ENCODE measurements at regions not wholly inside any gene's neighbourhood (a gene's known extent, or its start where the extent isn't known, plus 50 kb on each side); places are given as distances from the start of the nearest gene placed in this dataset.
"Not testable (repeated sequence)": the region's sequence is repeated elsewhere in the genome, so short reads cannot be mapped to it uniquely, and the experiment has no call there.

DNA sequence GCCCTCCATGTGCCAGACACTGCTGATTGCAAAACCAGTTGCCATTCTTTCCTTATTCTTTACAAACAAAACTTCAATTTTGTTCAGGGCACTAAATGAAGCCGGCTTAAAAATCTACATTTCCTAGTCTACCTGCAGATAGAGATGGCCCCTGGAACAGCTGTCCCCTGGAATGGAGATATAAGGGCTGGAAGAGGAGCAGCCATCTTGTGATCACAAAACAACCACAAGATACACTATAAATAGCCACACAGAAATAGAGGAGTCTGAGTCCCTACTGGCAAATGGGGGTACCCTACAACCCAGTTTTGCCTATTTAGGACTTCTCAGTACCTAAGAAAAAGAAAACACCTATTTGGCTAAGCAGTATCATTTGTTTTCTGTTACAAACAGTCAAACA is 115.9 kb upstream of the BEND6 start:
- no peaks in the 10 kb centered on the region for H3K27me3 ChIP-seq (ENCODE audit: control insufficient read depth, insufficient read depth, low read length)
- no peak overlapping the region for H3K27ac ChIP-seq (ENCODE audit: low read depth, low read length)
- no peak overlapping the region for H3K9ac ChIP-seq (ENCODE audit: low read length)
- no peaks in the 10 kb centered on the region for H3K9me3 ChIP-seq (ENCODE audit: control insufficient read depth, insufficient read depth, low read depth, low read length)
- peaks cover 41% of the 10 kb centered on the region for H3K4me1 ChIP-seq (ENCODE audit: control insufficient read depth, insufficient read depth, low read length)
- no peaks in the 10 kb centered on the region for H3K36me3 ChIP-seq (ENCODE audit: control insufficient read depth, insufficient read depth, low read length)
- no peak overlapping the region; the same call in 1 of the 2 replicates for H3K4me3 ChIP-seq (ENCODE audit: low read depth, low read length)

DNA sequence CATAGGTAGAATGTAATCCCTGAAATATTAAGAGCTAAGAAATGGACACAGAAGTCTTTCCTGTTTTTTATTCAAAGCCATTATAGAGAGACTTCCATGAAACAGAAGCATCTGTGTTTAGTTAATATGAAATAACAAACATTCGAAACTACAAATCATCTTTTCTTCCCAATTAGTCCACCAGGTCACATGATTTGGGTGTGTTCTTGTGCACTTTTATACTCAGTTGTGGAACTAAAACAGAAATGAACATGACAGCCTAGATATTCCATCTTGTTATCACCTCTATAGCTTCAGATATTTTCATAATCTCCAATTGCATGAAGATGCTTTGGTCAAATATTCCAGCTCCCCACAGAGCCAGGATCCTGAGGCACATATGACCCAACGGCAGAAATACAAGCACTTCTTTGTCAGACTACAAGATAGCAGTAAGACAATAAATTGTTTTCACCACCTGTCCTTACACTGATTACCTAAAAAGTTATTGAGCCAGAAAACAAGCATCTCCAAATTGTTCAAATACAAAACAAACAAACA is 116.8 kb upstream of the BEND6 start:
- peaks cover 41% of the 10 kb centered on the region for H3K4me1 ChIP-seq (ENCODE audit: control insufficient read depth, insufficient read depth, low read length)
- H3K4me3 ChIP-seq (ENCODE audit: low read depth, low read length) = no peak overlapping the region

DNA sequence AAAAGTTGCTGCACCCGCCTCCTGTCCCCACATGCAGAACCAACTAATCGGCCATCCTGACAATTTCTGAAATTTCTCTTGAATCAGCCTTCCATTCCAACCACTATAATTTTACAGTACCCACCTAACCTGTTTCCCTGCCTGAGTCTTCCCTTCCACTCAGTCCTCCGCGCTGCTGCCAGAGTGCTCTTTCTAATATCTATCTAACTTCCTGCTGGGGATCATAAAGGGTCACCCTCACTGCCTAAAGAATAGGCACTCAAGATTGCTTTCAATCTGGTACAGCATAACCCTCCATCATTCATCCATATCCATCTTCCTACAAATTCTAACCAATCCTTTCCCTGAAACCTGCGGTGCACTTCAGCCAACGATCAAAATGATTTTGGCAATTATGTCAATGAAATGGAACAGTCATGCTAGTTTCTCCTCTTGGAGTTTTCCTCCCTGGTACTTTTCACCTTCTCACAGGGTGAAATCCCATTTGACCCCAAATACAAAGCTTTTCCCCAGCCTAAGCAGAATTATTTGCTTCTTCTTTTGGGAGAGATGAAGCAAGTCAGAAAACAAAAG is 117.5 kb upstream of the BEND6 start:
- Histone ChIP-seq H3K36me3 (ENCODE audit: control insufficient read depth, insufficient read depth, low read length) (no peaks in the 10 kb centered on the region), H3K4me3 (ENCODE audit: low read depth, low read length) (no peak overlapping the region), H3K4me1 (ENCODE audit: control insufficient read depth, insufficient read depth, low read length) (peaks cover 41% of the 10 kb centered on the region), H3K27me3 (ENCODE audit: control insufficient read depth, insufficient read depth, low read length) (no peaks in the 10 kb centered on the region), H3K27ac (ENCODE audit: low read depth, low read length) (no peak overlapping the region), H3K9ac (ENCODE audit: low read length) (no peak overlapping the region), H3K9me3 (ENCODE audit: control insufficient read depth, insufficient read depth, low read depth, low read length) (no peaks in the 10 kb centered on the region)

More for the DNA sequence above, 116.8 kb upstream of the BEND6 start:
- H3K27me3 ChIP-seq (ENCODE audit: control insufficient read depth, insufficient read depth, low read length) = no peaks in the 10 kb centered on the region
- no peak overlapping the region for H3K27ac ChIP-seq (ENCODE audit: low read depth, low read length)
- no peak overlapping the region for H3K9ac ChIP-seq (ENCODE audit: low read length)
- no peaks in the 10 kb centered on the region for H3K9me3 ChIP-seq (ENCODE audit: control insufficient read depth, insufficient read depth, low read depth, low read length)
- H3K36me3 ChIP-seq (ENCODE audit: control insufficient read depth, insufficient read depth, low read length) = no peaks in the 10 kb centered on the region

DNA sequence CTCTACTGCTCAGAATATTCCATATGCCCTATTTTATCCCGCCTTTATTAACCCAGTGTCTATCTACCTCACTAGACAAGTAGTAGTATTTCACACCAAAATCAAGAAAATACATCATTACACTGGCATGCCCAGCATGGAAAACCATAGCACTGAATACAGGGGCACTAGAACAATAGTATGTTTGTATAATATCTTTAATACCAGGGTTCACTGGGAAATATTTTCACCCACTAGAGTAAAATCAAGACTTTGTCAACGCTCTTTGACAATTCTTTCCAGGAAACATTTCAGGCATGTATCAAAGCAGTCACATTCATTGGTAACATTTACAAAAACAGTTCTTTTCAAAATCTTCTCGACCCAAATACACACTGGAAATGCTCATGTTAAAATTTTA is 119.3 kb upstream of the BEND6 start:
- no peaks in the 10 kb centered on the region for H3K27me3 ChIP-seq (ENCODE audit: control insufficient read depth, insufficient read depth, low read length)
- no peak overlapping the region for H3K27ac ChIP-seq (ENCODE audit: low read depth, low read length)
- H3K36me3 ChIP-seq (ENCODE audit: control insufficient read depth, insufficient read depth, low read length) = no peaks in the 10 kb centered on the region
- H3K4me3 ChIP-seq (ENCODE audit: low read depth, low read length) = no peak overlapping the region
- no peaks in the 10 kb centered on the region for H3K9me3 ChIP-seq (ENCODE audit: control insufficient read depth, insufficient read depth, low read depth, low read length)
- H3K4me1 ChIP-seq (ENCODE audit: control insufficient read depth, insufficient read depth, low read length) = peaks cover 28% of the 10 kb centered on the region
- H3K9ac ChIP-seq (ENCODE audit: low read length) = no peak overlapping the region

DNA sequence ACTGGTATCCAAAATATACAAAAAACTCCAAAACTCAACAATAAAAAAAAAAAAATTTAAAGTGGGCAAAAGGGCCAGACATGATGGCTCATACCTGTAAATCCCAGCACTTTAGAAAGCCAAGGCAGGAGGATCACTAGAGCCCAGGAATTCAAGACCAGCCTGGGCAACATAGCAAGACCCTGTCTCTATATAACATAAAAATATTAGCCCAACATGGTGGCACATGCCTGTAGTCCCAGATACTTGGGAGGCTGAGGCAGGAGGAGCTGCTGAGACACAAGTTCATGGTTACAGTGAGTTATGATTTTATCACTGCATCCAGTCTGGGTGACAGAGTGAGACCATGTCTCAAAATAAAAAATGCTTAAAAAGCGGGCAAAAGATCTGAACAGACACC is 121.0 kb upstream of the BEND6 start:
- Histone ChIP-seq H3K27me3 (ENCODE audit: control insufficient read depth, insufficient read depth, low read length) (no peaks in the 10 kb centered on the region), H3K27ac (ENCODE audit: low read depth, low read length) (no peak overlapping the region), H3K36me3 (ENCODE audit: control insufficient read depth, insufficient read depth, low read length) (no peaks in the 10 kb centered on the region), H3K4me1 (ENCODE audit: control insufficient read depth, insufficient read depth, low read length) (peaks cover 16% of the 10 kb centered on the region), H3K9ac (ENCODE audit: low read length) (no peak overlapping the region), H3K9me3 (ENCODE audit: control insufficient read depth, insufficient read depth, low read depth, low read length) (no peaks in the 10 kb centered on the region), H3K4me3 (ENCODE audit: low read depth, low read length) (no peak overlapping the region)

DNA sequence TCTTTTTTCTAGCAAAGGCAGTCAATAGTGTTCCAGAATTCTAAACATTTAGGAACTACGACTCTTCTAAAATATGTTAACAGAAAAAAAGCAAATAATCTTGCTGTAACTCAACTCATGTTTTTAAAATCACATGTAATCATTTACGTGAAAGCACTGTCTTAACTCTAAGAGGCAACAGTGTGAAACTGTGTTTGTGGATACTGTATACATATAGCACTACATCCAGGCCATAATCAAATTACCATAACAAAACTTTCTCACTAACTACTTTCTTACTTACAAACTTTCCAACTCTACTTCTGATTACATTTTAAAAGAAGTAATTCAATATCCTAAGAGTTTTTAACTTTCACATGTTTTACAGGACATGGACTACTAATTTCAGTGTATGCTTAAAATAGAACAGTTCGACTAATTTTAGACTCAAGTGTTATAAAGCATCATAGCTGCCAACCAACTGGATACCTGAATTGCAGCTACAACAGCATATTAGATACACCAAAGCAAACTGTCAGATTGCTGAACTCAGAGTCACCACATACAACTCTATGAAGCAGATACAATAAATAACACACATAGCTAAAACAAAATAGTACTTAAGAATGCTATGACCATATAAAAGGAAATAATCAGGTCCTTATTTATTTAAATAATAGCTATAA is 121.6 kb upstream of the BEND6 start:
- H3K36me3 ChIP-seq (ENCODE audit: control insufficient read depth, insufficient read depth, low read length) = no peaks in the 10 kb centered on the region
- H3K4me1 ChIP-seq (ENCODE audit: control insufficient read depth, insufficient read depth, low read length) = peaks cover 20% of the 10 kb centered on the region
- H3K27ac ChIP-seq (ENCODE audit: low read depth, low read length) = no peak overlapping the region
- H3K4me3 ChIP-seq (ENCODE audit: low read depth, low read length) = no peak overlapping the region
- H3K9ac ChIP-seq (ENCODE audit: low read length) = no peak overlapping the region
- H3K9me3 ChIP-seq (ENCODE audit: control insufficient read depth, insufficient read depth, low read depth, low read length) = no peaks in the 10 kb centered on the region
- H3K27me3 ChIP-seq (ENCODE audit: control insufficient read depth, insufficient read depth, low read length) = no peaks in the 10 kb centered on the region

DNA sequence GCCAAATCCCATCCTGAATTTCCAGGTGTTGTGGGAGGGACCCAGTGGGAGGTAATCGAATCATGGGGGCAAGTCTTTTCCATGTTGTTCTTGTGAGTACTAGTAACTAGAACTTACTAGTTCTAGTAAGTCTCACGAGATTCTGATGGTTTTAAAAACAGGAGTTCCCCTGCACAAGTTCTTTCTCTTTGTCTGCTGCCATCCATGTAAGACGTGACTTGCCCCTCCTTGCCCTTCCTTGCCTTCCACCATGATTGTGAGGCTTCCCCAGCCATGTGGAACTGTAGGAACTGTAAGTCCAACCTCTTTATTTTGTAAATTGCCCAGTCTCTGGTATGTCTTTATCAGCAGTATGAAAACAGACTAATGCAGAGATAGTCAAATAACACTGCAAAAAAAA is 122.7 kb upstream of the BEND6 start:
- Histone ChIP-seq H3K27me3 (ENCODE audit: control insufficient read depth, insufficient read depth, low read length) (no peaks in the 10 kb centered on the region), H3K9ac (ENCODE audit: low read length) (no peak overlapping the region), H3K9me3 (ENCODE audit: control insufficient read depth, insufficient read depth, low read depth, low read length) (no peaks in the 10 kb centered on the region), H3K4me3 (ENCODE audit: low read depth, low read length) (no peak overlapping the region), H3K36me3 (ENCODE audit: control insufficient read depth, insufficient read depth, low read length) (no peaks in the 10 kb centered on the region), H3K4me1 (ENCODE audit: control insufficient read depth, insufficient read depth, low read length) (peaks cover 20% of the 10 kb centered on the region), H3K27ac (ENCODE audit: low read depth, low read length) (no peak overlapping the region)

DNA sequence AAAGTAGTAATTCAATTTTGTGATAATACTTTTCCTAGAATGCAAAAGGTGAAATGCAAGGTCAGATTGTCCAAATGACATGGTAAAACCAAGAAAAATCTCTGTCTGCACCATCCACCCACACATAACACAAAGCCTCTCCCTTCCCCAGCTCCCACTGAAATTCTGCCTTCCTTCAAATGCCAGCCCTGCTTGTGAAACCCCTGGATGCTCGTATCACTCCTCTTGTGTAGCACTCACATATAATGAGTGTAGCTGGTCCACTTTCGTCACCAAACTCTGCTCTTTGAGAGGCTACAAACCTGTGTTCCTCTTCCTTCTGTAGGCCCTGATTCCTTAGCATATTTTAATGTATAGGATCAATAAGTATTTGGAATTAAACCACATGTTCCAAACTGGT is 123.6 kb upstream of the BEND6 start:
- H3K27ac ChIP-seq (ENCODE audit: low read depth, low read length) = no peak overlapping the region
- no peak overlapping the region for H3K4me3 ChIP-seq (ENCODE audit: low read depth, low read length)
- no peak overlapping the region for H3K9ac ChIP-seq (ENCODE audit: low read length)
- H3K9me3 ChIP-seq (ENCODE audit: control insufficient read depth, insufficient read depth, low read depth, low read length) = no peaks in the 10 kb centered on the region
- H3K4me1 ChIP-seq (ENCODE audit: control insufficient read depth, insufficient read depth, low read length) = peaks cover 19% of the 10 kb centered on the region
- H3K27me3 ChIP-seq (ENCODE audit: control insufficient read depth, insufficient read depth, low read length) = no peaks in the 10 kb centered on the region
- no peaks in the 10 kb centered on the region for H3K36me3 ChIP-seq (ENCODE audit: control insufficient read depth, insufficient read depth, low read length)

DNA sequence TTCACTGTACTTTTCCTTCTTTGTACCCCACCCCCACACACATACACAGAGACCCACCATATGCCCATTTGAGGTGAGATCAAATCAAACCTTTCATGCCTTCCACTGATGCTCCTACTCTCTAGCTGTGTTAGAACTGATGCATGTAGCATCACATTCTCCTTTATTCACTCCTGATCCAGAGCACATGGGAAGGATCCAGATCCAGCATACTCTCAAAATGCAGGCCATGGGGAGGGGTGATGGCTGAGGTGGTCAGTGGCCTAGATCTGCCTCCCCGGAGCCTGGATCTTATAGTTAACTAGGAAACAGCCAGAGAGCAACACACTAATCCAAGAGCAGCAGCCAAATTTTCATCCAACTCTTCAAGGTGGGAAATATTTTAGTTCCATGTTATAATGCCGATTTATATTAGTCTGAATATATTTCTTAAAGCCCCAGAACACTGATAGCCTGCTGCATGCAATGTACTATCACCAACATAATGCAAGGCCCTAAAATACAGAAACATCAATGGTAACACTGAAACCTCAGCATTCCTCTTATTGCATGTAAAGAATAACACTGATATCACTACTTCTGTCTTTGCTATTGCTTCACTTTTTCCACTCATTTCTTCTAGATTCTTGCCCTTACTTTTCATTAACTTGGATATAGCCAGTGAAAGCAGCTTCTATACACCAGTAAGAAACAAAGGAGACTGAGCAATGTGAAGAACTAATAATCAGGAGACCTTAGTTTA is 126.8 kb upstream of the BEND6 start:
- Histone ChIP-seq H3K9me3 (ENCODE audit: control insufficient read depth, insufficient read depth, low read depth, low read length) (no peaks in the 10 kb centered on the region), H3K27me3 (ENCODE audit: control insufficient read depth, insufficient read depth, low read length) (no peaks in the 10 kb centered on the region), H3K9ac (ENCODE audit: low read length) (no peak overlapping the region), H3K27ac (ENCODE audit: low read depth, low read length) (no peak overlapping the region), H3K4me3 (ENCODE audit: low read depth, low read length) (no peak overlapping the region), H3K36me3 (ENCODE audit: control insufficient read depth, insufficient read depth, low read length) (no peaks in the 10 kb centered on the region), H3K4me1 (ENCODE audit: control insufficient read depth, insufficient read depth, low read length) (peaks cover 26% of the 10 kb centered on the region)

DNA sequence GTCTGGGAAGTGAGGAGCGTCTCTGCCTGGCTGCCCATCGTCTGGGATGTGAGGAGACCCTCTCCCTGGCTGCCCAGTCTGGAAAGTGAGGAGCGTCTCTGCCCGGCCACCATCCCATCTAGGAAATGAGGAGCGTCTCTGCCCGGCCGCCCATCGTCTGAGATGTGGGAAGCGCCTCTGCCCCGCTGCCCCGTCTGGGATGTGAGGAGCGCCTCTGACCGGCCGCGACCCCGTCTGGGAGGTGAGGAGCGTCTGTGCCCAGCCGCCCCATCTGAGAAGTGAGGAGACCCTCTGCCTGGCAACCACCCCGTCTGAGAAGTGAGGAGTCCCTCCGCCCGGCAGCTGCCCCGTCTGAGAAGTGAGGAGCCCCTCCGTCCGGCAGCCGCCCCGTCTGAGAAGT is 130.5 kb upstream of the BEND6 start:
- H3K9me3 ChIP-seq (ENCODE audit: control insufficient read depth, insufficient read depth, low read depth, low read length); H3K27ac ChIP-seq (ENCODE audit: low read depth, low read length); H3K4me3 ChIP-seq (ENCODE audit: low read depth, low read length); H3K9ac ChIP-seq (ENCODE audit: low read length); H3K36me3 ChIP-seq (ENCODE audit: control insufficient read depth, insufficient read depth, low read length); H3K27me3 ChIP-seq (ENCODE audit: control insufficient read depth, insufficient read depth, low read length): not testable (repeated sequence)
- H3K4me1 ChIP-seq (ENCODE audit: control insufficient read depth, insufficient read depth, low read length) = peaks cover 39% of the 10 kb centered on the region

DNA sequence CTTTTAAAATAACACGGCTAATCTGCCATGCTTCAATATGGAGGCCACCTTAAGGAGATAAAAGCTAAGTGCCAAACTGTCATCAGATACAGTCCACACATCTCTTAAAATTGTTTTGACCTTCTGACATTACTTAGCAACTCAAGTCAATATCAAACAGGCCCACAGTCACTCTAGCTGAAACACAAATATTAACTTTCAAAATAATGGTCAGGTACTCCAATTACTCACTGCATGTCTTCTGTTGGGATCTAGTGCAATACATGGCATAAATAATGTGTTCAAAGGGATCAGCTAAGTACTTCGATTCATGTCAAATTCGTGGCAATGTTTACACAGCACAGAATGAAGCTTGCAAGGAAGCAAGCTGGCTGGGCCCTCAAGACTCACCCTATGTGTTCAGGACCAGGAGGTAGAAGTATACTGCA is 133.9 kb upstream of the BEND6 start:
- Histone ChIP-seq H3K27ac (ENCODE audit: low read depth, low read length) (no peak overlapping the region), H3K9me3 (ENCODE audit: control insufficient read depth, insufficient read depth, low read depth, low read length) (no peaks in the 10 kb centered on the region), H3K4me1 (ENCODE audit: control insufficient read depth, insufficient read depth, low read length) (peaks cover 25% of the 10 kb centered on the region; the same call in 1 of the 2 replicates)

More for the DNA sequence above, 133.9 kb upstream of the BEND6 start:
- no peaks in the 10 kb centered on the region for H3K36me3 ChIP-seq (ENCODE audit: control insufficient read depth, insufficient read depth, low read length)
- H3K9ac ChIP-seq (ENCODE audit: low read length) = no peak overlapping the region
- H3K4me3 ChIP-seq (ENCODE audit: low read depth, low read length) = no peak overlapping the region
- no peaks in the 10 kb centered on the region for H3K27me3 ChIP-seq (ENCODE audit: control insufficient read depth, insufficient read depth, low read length)
